ENCODE measurements at regions not wholly inside any gene's neighbourhood (a gene's known extent, or its start where the extent isn't known, plus 50 kb on each side); places are given as distances from the start of the nearest gene placed in this dataset.

GRCh38 chr12:40156021-40156764 lies 50.3 kb upstream of the SLC2A13 start (continued):
- no peak for TF ChIP-seq USF2 (IDR thresholded peaks at IDR 0.05; ENCODE audit: low read length)
- no peak for TF ChIP-seq CBX8 (IDR thresholded peaks at IDR 0.05; ENCODE audit: borderline replicate concordance, low read depth, low read length)
- TF ChIP-seq POLR2AphosphoS5 (IDR thresholded peaks at IDR 0.05; ENCODE audit: low read depth, low read length): no peak
